Heart right ventricle (tissue), 16 donors: ENCODE measurements at regions not wholly inside any gene's neighbourhood (a gene's known extent, or its start where the extent isn't known, plus 50 kb on each side); places are given as distances from the start of the nearest gene placed in this dataset.

Experiments
- ATAC-seq, 8 donors: fragments of 200-7000 bp; cut with Tn5 transposase; one replicate each; pipeline ENCODE4 v1.9.1; 2020; ENCODE audit warnings: mild to moderate bottlenecking in 8 of 8, moderate library complexity in 8 of 8, moderate number of reproducible peaks in 1 of 8
- DNase-seq, 2 donors: peaks; one replicate each; pipeline ENCODE4 v3.0.0-alpha.2; 2020
- H3K27ac ChIP-seq, 10 donors: fragments of 200-600 bp; sonication (generic) in 2 of 10; one replicate each; pipeline versions ENCODE4 v1.5.0 to v1.8.0; 2020 to 2022; ENCODE audit warnings: mild to moderate bottlenecking in 3 of 10
- H3K27me3 ChIP-seq, 7 donors: fragments of 200-600 bp; one replicate each; pipeline ENCODE4 v1.8.0; 2021 to 2022; ENCODE audit warnings: mild to moderate bottlenecking in 2 of 7
- H3K36me3 ChIP-seq, 9 donors: fragments of 200-600 bp; sonication (generic) in 1 of 9; one replicate each; pipeline versions ENCODE4 v1.5.0 to v1.8.0; 2020 to 2022; ENCODE audit warnings: mild to moderate bottlenecking in 2 of 9
- H3K4me1 ChIP-seq, 9 donors: fragments of 200-600 bp; sonication (generic) in 1 of 9; one replicate each; pipeline versions ENCODE4 v1.5.0 to v1.8.0; 2020 to 2022; ENCODE audit warnings: mild to moderate bottlenecking in 4 of 9
- H3K4me3 ChIP-seq, 10 donors: fragments of 200-600 bp; sonication (generic) in 2 of 10; one replicate each; pipeline versions ENCODE4 v1.5.0 to v1.8.0; 2020 to 2022; ENCODE audit warnings: mild to moderate bottlenecking in 7 of 10, moderate library complexity in 2 of 10
- H3K9me3 ChIP-seq, 11 donors: fragments of 200-600 bp in 10 of 11; sonication (generic) in 2 of 11; one replicate each; pipeline versions ENCODE4 v1.5.0 to v1.8.0; 2013 to 2022; ENCODE audit warnings: mild to moderate bottlenecking in 2 of 11, control low read depth in 1 of 11, moderate library complexity in 1 of 11
- WGBS, 2 donors: extraction: QIAGEN DNeasy Blood & Tissue Kit; methylation state at CpG; one replicate each; pipeline ENCODE4 v1.1.7; 2013; ENCODE audit warnings: inconsistent platforms in 1 of 2; 5-methylcytosine and 5-hydroxymethylcytosine counted together
- intact Hi-C, 10 donors: fragments of 100-400 bp; cut with DNase I; formaldehyde crosslinking; loops; one replicate each; pipeline versions ENCODE4 v1.11.1 to v1.14.2; 2022
- TF ChIP-seq, protein P1 (sequence below), 9 donors: fragments of 200-600 bp; sonication (generic) in 2 of 9; IDR thresholded peaks; one replicate each; pipeline versions ENCODE4 v1.5.0 to v1.8.0; 2021 to 2022; ENCODE audit warnings: antibody characterized with exemption in 9 of 9, mild to moderate bottlenecking in 5 of 9, moderate library complexity in 1 of 9
- donor health status: Arrhythmogenic right ventricular cardiomyopathy.
- donor health status: ischemic (EF 13 %, LVEDD 7.1; RV severe dilation, severe dysfunction).
- donor health status: healthy with polysubstance abuse.
- donor health status: DM: no; HTN: yes; CAD: no.
- donor health status: DM: no; HTN: no; CAD: no.
- donor health status: ischemic (EF 25% LVEDD 6.9; RV normal size, moderate dysfunction).
- donor health status: ischemic (EF 25% LVEDD 5.7; RV mildly dilated, moderate dysfunction).
- donor health status: healthy.
- donor health status: DM: yes; HTN: yes; CAD: no.
- donor health status: Ischemic cardiomyopathy.
- donor health status: ischemic (EF 35%, LVEDD 5.7; RV mildly dilated, moderate dysfunction).
- donor health status: nonischemic (EF 11% LVEDD 7.7; RV severe dilation, severe dysfunction).
- donor health status: DM: yes; HTN: yes; CAD: no.
- donor health status: PGD.
- donor health status: ischemic (EF 29% LVEDD 5.4; RV normal size, mild dysfunction).
- donor health status: nonischemic (EF 23%, LVEDD 6.1; RV moderate dilation, normal function).

DNA sequence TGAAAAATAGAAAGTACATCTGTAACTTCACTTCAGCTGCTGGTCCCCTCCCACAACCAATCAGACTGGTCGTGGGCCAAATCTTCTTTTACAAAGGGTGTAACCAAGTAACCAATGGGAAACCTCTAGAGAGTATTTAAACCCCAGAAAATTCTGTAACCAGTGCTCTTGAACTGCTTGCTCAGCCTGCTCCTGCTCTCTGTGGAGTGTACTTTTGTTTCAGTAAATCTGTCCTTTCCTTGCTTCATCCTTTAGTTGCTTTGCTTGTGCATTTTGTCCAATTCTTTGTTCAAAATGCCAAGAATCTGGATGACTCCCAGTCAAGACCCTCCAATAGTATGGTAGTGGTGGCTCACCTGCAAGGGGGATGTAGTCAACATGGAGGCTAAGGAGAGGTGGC lies 489.1 kb downstream of the FUT8 start:
- TF ChIP-seq, protein P1, sequence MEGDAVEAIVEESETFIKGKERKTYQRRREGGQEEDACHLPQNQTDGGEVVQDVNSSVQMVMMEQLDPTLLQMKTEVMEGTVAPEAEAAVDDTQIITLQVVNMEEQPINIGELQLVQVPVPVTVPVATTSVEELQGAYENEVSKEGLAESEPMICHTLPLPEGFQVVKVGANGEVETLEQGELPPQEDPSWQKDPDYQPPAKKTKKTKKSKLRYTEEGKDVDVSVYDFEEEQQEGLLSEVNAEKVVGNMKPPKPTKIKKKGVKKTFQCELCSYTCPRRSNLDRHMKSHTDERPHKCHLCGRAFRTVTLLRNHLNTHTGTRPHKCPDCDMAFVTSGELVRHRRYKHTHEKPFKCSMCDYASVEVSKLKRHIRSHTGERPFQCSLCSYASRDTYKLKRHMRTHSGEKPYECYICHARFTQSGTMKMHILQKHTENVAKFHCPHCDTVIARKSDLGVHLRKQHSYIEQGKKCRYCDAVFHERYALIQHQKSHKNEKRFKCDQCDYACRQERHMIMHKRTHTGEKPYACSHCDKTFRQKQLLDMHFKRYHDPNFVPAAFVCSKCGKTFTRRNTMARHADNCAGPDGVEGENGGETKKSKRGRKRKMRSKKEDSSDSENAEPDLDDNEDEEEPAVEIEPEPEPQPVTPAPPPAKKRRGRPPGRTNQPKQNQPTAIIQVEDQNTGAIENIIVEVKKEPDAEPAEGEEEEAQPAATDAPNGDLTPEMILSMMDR (IDR thresholded peaks at IDR 0.05) = no peak
- ATAC-seq (no peak), DNase-seq (no peak)
- no peak overlapping the region for H3K27ac ChIP-seq
- no peaks in the 10 kb centered on the region for H3K36me3 ChIP-seq
- peaks cover 0 to 26% (median 0%) of the 10 kb centered on the region in 7 donors for H3K27me3 ChIP-seq
- no peaks in the 10 kb centered on the region for H3K4me1 ChIP-seq
- peaks cover 0 to 28% (median 0%) of the 10 kb centered on the region in 11 donors for H3K9me3 ChIP-seq
- WGBS, 2 donors = 25 to 37% methylated on average over 1 of the region's 1 CpG
- intact Hi-C loops = no loop called here
- no peak overlapping the region for H3K4me3 ChIP-seq

DNA sequence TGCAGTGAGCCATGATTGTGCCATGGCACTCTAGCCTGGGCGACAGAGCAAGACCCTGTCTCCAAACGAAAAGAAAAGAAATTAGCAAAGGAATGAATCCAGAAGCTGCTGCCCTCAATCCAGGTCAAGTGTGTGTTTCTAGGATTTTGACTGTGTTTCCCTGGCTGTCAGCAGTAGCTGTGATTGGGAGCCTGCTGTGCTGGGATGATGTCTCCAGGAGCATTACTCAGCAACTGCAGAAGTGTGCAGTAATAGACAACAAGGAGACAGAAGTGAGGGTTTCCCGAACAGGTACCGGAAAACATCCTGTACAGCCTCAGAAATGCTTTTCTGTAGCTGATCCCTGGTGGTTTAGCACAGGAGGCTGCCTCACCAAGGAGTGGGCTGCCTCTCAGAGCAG lies 492.5 kb downstream of the FUT8 start:
- intact Hi-C loops = no loop called here
- H3K27me3 ChIP-seq = peaks cover 0 to 26% (median 0%) of the 10 kb centered on the region in 7 donors
- no peak for ATAC-seq
- H3K36me3 ChIP-seq = no peaks in the 10 kb centered on the region
- TF ChIP-seq, protein P1 (IDR thresholded peaks at IDR 0.05) = no peak
- no peak overlapping the region for H3K4me3 ChIP-seq
- 83 to 84% methylated on average over 4 of the region's 4 CpGs for WGBS, 2 donors
- DNase-seq = no peak
- H3K4me1 ChIP-seq = no peaks in the 10 kb centered on the region
- no peak overlapping the region for H3K27ac ChIP-seq
- H3K9me3 ChIP-seq = peaks cover 0 to 18% (median 0%) of the 10 kb centered on the region in 11 donors

DNA sequence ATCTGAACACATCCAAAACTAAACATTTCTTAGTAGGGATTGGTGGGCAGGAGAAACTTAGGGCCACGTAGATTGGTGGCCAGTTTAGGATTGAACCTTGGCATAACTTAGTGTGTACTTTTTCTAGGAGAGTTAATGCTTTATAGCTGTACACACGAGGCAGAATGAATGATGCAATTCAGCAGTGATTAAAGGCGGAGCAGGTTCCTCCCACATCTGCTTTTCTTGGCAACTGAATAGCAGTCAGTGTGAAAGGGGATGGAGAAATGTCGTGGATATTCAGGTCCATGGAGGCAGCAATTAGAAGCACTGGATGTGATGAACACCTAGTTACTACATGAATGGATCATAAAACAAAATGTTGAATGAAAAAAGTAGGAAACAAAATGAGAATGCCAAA lies 493.8 kb downstream of the FUT8 start:
- intact Hi-C loops = no loop called here
- no peak for DNase-seq
- H3K36me3 ChIP-seq = no peaks in the 10 kb centered on the region
- no peaks in the 10 kb centered on the region for H3K4me1 ChIP-seq
- TF ChIP-seq, protein P1 (IDR thresholded peaks at IDR 0.05) = no peak
- 50 to 61% methylated on average over 4 of the region's 4 CpGs for WGBS, 2 donors
- no peak overlapping the region for H3K4me3 ChIP-seq
- H3K27me3 ChIP-seq = peaks cover 0 to 29% (median 0%) of the 10 kb centered on the region in 7 donors
- H3K9me3 ChIP-seq = peaks cover 0 to 10% (median 0%) of the 10 kb centered on the region in 11 donors
- ATAC-seq = no peak
- H3K27ac ChIP-seq = no peak overlapping the region

DNA sequence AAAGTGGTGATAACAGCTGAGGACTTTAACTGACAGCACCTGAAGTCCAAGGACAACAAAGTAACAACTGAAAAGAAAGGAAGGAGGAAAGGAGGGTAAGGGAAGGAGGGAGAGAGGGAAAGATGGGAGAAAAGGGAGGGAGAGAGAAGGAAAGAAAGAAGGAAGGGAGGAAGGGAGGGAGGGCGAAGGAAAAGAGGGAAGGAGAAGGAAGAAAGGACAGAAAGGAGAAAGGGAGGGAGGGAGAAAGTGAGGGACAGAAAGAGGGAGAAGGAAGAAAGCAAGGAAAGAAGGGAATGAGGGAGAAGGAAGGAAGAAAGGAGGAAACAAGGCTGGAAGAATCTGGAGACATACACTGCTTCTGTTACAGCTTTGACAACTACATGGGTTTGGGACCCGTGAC lies 494.4 kb downstream of the FUT8 start:
- no peaks in the 10 kb centered on the region for H3K36me3 ChIP-seq
- H3K27ac ChIP-seq = no peak overlapping the region
- TF ChIP-seq, protein P1 (IDR thresholded peaks at IDR 0.05) = no peak
- H3K4me3 ChIP-seq = no peak overlapping the region
- H3K9me3 ChIP-seq = peaks cover 0 to 4% (median 0%) of the 10 kb centered on the region in 11 donors
- intact Hi-C loops = no loop called here
- 89 to 90% methylated on average over 2 of the region's 2 CpGs for WGBS, 2 donors
- DNase-seq (no peak), ATAC-seq (no peak)
- H3K4me1 ChIP-seq = no peaks in the 10 kb centered on the region
- peaks cover 0 to 33% (median 0%) of the 10 kb centered on the region in 7 donors for H3K27me3 ChIP-seq
